ENCODE measurements at regions not wholly inside any gene's neighbourhood (a gene's known extent, or its start where the extent isn't known, plus 50 kb on each side); places are given as distances from the start of the nearest gene placed in this dataset.

GRCh38 chr5:168128557-168128956 is 162.9 kb upstream of the WWC1 start:
- no peak for TF ChIP-seq EZH2 (IDR thresholded peaks at IDR 0.05; ENCODE audit: insufficient read depth, poor library complexity, severe bottlenecking)
- TF ChIP-seq EZH2phosphoT487 (IDR thresholded peaks at IDR 0.05; ENCODE audit: insufficient read depth, low read depth), result no peak
